ENCODE measurements at regions not wholly inside any gene's neighbourhood (a gene's known extent, or its start where the extent isn't known, plus 50 kb on each side); places are given as distances from the start of the nearest gene placed in this dataset.

DNA sequence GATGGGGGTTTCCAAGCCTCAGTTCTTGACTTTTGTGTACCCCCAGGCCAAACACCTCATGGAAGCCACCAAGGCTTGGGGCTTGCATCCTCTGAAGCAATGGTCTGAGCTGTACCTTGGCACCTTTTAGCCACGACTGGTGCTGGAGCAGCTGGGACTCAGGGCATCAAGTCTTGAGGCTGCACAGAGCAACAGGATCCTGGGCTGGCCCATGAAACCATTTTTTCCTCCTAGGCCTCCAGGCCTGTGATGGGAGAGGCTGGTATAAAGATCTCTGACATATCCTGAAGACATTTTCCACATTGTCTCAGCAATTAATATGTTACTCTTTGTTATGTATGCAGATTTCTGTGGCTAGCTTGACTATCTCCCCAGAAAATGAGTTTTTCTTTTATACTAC, 269.1 kb upstream of the TBX18 start:
- H3K4me1 ChIP-seq (ENCODE audit: control insufficient read depth, insufficient read depth, low read length): no peaks in the 10 kb centered on the region
- 0 out of 2 replicates have a peak, but pooled peaks cover 2% of the 10 kb centered on the region for H3K9me3 ChIP-seq (ENCODE audit: control insufficient read depth, insufficient read depth, low read depth, low read length)
- H3K27me3 ChIP-seq (ENCODE audit: control insufficient read depth, insufficient read depth, low read length): no peaks in the 10 kb centered on the region
- no peaks in the 10 kb centered on the region for H3K36me3 ChIP-seq (ENCODE audit: control insufficient read depth, insufficient read depth, low read length)
- TF ChIP-seq CTCF (IDR thresholded peaks at IDR 0.05): no peak
- TF ChIP-seq TCF7L2 (IDR thresholded peaks at IDR 0.05; ENCODE audit: low read depth, low read length): no peak
- no peak for TF ChIP-seq POLR2AphosphoS5 (IDR thresholded peaks at IDR 0.05; ENCODE audit: low read depth, low read length)
- no peak for TF ChIP-seq SIN3A (IDR thresholded peaks at IDR 0.05; ENCODE audit: borderline replicate concordance, insufficient read depth, low read depth, low read length)
- no peak for TF ChIP-seq REST (IDR thresholded peaks at IDR 0.05; ENCODE audit: insufficient read depth in 1 of 2, low read depth in 2 of 2, low read length in 1 of 2)
- in situ Hi-C loops (cut with HindIII; ENCODE audit: low pct_unique_long_range_greater_than_20kb, low sequenced_read_pairs): no loop called here
- ATAC-seq (no peak), DNase-seq (ENCODE audit: low read depth, low spot score) (no peak)
- H3K27ac ChIP-seq (ENCODE audit: low read length): no peak overlapping the region
- ChIA-PET CTCF (no interaction called here), POLR2A (no interaction called here)
- intact Hi-C loops (cut with micrococcal nuclease; ENCODE audit: unreplicated experiment): no loop called here
- no TSS peak for BruUV-seq (replicated peaks)
- no peak overlapping the region for H3K4me3 ChIP-seq (ENCODE audit: low read depth in 2 of 2, low read length in 2 of 2)

GRCh38 chr6:85026021-85026420, 261.6 kb upstream of the TBX18 start:
- TF ChIP-seq CTCF (IDR thresholded peaks at IDR 0.05) (no peak), SIN3A (IDR thresholded peaks at IDR 0.05; ENCODE audit: borderline replicate concordance, insufficient read depth, low read depth, low read length) (no peak), REST (IDR thresholded peaks at IDR 0.05; ENCODE audit: insufficient read depth in 1 of 2, low read depth in 2 of 2, low read length in 1 of 2) (no peak), TCF7L2 (IDR thresholded peaks at IDR 0.05; ENCODE audit: low read depth, low read length) (no peak), POLR2AphosphoS5 (IDR thresholded peaks at IDR 0.05; ENCODE audit: low read depth, low read length) (no peak)
- Histone ChIP-seq H3K4me1 (ENCODE audit: control insufficient read depth, insufficient read depth, low read length) (no peaks in the 10 kb centered on the region), H3K27me3 (ENCODE audit: control insufficient read depth, insufficient read depth, low read length) (no peaks in the 10 kb centered on the region), H3K9me3 (ENCODE audit: control insufficient read depth, insufficient read depth, low read depth, low read length) (no peaks in the 10 kb centered on the region), H3K36me3 (ENCODE audit: control insufficient read depth, insufficient read depth, low read length) (no peaks in the 10 kb centered on the region), H3K4me3 (ENCODE audit: low read depth in 2 of 2, low read length in 2 of 2) (no peak overlapping the region), H3K27ac (ENCODE audit: low read length) (no peak overlapping the region)
- no TSS peak for BruUV-seq (replicated peaks)
- intact Hi-C loops (cut with micrococcal nuclease; ENCODE audit: unreplicated experiment): no loop called here
- ATAC-seq (no peak), DNase-seq (ENCODE audit: low read depth, low spot score) (no peak)
- ChIA-PET POLR2A (no interaction called here), CTCF (no interaction called here)
- in situ Hi-C loops (cut with HindIII; ENCODE audit: low pct_unique_long_range_greater_than_20kb, low sequenced_read_pairs): no loop called here
